Activated CD4-positive, CD25-positive, alpha-beta regulatory T cell treated with anti-CD3 and anti-CD28 coated beads, Interleukin-2, amount 50 U/mL, for 72 hours (primary cell): ENCODE measurements at regions not wholly inside any gene's neighbourhood (a gene's known extent, or its start where the extent isn't known, plus 50 kb on each side); places are given as distances from the start of the nearest gene placed in this dataset.

ENCODE experiments used
- DNase-seq: peaks from one replicate; pipeline ENCODE4 v3.0.0; 2021

DNA sequence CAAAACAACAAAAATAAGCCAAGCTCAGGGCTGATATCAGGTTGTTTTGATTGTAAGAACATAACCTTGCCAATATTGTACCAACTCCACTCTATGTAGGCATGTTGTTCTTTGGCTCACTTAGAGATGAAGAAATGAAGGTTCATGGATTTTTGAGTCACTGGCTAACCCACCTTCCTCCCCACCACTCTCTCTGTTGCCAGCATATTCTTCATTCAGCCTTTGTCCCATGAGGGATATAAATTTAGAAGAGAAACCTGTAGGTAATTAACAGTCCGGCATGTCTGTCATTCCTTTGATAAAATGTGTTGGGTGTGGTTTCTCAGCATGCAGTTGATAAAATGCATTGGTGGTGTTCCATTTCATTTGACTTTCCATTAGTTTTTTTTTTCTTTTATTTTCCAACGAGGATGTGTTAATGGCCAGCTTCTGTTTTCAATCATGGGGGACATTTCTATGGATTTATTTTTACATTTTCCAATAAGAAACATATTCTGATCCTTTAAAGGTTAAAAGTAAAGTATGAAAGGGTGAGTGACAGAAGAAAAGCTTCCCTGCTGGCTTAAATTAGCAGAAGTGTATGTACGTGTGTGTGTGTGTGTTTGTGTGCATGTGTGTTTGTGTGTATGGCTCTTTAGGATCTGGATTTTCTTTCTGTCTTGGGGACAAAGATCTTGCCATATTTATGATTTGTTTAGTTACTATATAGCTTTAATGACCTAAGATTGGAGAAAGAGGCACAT lies 166.2 kb upstream of the KCNJ16 start:
- no peak for DNase-seq

DNA sequence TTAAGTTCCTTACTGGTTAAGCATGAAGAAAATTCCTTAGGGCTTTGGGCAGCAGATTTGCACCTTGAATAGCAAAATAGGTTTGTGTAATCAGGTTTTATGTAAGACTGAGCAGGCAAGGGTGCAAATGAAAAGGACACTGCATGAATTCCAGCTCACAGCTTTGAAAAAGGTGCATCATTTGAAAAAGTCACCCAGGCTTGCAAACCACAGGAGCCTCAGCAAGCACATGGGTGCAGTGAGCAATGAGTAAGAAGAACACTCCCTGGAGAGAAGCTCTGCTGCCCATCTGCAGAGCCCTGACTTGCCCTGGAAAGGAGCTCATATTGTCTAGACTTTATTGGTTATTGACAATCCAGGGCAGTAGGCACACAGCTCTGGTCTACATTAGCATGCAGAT lies 165.6 kb upstream of the KCNJ16 start:
- DNase-seq = no peak

DNA sequence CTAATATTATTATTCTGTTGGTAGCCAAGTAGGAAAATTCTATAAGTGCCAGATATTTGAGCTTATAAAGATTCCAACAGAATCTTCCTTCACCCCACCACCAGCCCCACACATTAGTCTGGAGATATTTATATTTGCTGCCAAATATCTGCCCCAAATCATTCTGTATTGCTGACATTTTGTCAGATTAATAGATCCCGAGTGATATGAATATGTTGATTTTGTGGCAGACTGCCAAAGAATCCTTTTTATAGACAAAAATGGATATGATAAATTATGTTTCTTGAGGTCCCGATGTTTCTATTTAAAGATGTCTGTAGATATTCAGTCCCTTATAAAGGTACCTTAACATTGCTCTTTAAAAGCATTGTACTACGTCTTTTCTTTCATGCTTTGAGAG lies 162.2 kb upstream of the KCNJ16 start:
- DNase-seq = no peak

DNA sequence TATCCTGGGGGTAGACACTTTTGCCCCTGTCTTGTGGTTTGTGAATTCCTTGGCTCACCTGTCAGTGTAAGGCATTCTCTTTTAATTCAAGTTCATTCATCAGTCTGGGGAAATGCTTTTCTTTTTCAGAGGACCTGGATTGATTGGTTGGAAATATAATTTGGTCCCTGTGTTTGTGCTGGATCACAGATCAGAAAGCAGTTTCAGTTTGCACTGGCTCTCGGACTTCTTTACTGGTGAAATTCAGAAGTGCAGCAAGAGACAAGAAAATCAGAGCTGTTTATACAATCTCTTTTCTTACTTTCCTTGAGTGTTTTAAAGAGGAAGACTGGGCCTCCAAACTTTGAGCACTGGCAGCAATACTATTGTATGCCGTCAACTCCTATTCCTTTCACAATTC lies 161.8 kb upstream of the KCNJ16 start:
- DNase-seq = no peak

DNA sequence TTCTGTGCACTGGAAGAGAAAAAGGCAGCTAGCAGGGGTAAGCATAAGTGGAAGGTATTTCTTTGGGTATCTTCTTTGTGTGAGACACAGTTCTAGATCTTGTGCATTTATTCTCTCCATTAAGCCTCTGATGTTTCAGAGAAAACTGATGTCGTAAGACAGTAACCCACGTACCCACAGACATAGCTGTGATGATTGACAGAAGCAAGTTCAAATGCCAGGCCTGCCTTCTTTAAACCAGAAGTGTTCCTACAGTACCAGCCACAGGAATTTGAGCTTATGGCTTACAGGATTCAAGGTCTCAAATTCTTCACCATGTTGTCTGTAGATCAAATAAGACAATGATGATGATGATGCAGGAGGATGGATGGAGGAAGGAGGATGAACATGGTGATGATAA lies 161.4 kb upstream of the KCNJ16 start:
- no peak for DNase-seq

DNA sequence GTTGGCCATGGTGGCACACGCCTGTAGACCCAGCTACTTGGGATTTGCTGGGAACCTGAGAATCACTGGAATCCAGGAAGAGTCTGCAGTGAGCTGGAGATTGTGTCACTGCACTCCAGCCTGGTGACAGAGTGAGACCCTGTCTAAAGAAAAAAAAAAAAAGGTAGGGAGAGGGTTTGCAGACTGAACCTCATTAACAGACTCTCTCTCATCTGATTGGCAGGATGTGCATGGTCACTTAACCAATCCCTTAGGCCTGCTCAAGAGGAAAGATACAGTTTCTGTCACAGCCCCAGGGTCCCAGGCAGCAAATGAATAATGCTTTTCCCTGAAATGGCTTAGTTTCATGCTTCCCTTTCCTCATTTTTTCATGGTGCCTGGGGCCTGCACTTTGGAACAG lies 160.5 kb upstream of the KCNJ16 start:
- no peak for DNase-seq

DNA sequence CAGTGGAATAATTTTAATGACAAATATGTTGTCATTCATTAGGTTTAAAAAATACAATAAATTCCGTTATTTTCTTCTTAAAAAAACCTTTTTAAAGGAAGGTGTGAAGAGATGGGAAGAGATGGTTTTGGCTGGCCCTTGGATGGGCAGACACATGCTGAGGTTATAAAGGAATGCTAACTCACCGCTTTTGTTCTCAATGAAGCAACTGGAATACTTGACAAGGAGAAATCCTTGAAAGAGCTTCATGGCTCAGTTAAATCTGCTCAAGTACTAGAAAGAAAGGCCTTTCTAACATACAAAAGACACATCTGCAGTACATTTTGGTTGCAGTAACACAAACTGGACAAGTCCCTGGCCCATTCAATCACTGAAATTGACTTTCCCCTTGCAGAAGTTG lies 158.3 kb upstream of the KCNJ16 start:
- DNase-seq = no peak

- no peak for DNase-seq
Observed at GRCh38 chr17:69918164-69918563, 156.9 kb upstream of the KCNJ16 start.

DNA sequence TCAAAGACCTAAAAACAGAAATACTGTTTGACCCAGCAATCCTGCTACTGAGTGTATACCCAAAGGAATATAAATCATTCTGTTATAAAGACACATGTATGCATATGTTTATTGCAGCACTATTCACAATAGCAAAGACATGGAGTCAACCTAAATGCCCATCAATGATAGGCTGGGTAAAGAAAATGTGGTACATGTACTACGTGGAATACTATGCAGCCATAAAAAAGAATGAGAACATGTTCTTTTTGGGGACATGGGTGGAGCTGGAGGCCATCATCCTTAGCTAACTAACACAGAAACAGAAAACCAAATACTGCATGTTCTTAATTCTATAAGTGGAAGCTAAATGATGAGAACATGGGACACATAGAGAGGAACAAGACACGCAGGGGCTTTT lies 155.2 kb upstream of the KCNJ16 start:
- no peak for DNase-seq

- no peak for DNase-seq
Observed at GRCh38 chr17:69921046-69921445, 154.0 kb upstream of the KCNJ16 start.

GRCh38 chr17:69928611-69929010 lies 146.4 kb upstream of the KCNJ16 start:
- no peak for DNase-seq

- no peak for DNase-seq
Observed at GRCh38 chr17:69936996-69937395, 138.0 kb upstream of the KCNJ16 start.

DNA sequence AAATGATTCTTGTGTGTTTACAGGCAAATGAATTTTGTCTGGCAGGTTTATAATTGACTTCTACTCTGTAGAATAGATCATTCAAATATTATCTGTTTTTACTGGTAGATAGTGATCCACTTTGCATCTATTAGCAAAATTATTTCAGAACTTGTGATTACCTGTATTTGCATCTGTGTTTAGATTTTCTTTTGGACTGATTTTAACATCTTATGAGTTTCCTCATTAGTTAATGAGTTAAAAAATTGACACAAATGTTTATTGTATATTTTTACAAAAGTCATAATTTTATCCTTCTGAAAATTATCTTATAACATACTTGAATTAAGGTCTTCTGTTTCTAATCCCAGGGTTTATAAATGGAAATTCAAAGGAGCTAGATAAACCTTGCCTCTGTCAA lies 132.0 kb upstream of the KCNJ16 start:
- DNase-seq = no peak

DNA sequence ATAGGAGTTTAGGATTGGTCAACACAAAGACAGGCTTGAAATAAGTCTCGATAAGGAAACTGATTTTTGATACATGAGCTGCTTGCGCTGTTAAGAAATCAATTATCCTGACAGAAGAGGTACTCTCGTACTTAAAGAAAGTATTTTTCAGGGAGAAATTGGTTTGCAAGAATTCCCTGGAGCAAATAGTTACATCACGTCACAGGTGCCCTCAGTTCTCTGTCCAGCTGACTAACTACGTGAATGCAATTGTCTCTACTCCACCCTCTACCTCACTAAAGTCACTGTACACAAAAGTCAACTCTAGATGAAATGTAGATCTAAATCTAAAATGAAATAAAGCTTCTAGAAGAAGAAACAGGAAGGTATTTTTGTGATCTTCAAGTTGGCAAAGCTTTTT lies 130.6 kb upstream of the KCNJ16 start:
- DNase-seq = no peak

DNA sequence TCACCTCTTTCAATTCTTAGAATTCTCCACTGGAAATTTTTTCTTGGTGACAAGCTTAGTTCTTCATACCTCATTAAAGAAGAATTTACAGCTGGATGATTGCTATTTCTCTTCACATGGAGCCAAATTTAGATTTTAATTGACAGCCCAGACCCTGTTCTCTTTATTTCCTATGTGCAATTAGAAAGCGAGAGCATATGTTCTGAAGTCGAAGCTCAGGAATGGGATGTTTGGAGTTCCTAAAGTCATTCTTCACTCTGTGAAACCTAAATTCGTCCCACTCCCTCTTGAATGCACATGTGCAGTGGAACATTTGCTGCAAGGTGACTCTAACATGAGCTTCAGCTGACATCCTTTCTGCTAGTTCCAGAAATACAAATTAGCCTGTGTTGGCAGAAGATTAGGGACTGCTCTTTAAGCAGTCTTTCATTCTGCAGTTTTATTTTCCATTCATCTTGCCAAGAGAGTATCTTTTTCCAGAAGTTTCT lies 129.3 kb upstream of the KCNJ16 start:
- no peak for DNase-seq

DNA sequence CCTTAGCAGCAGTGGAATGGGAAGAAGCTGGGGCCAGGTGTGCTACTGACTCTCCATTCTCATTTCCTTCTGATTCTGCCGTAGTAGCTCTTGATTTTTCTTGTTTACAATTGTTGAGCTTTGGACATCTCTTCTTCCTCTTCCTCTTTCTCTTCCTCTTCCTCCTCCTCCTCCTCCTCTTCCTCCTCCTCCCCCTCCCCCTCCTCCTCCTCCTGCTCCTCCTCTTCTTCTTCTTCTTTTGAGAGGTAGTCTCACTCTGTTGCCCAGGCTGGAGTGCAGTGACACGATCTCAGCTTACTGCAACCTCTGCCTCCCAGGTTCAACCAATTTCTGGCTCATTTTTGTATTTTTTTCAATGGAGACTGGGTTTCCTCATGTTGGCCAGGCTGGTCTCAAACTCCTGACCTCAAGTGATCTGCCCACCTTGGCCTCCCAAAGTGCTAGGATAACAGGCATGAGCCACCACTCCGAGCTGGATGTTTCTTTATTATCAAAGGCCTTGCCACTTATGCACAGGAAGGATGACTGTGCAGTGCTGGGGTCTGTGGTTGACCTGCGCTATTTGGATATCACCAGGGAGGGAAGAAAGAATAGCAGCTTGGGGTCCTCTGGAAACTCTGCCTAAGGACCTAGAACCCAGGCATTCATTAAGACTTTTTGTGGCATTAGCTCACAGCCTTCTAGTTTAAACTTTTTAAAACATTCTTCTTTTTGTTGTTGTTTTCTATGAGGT lies 127.8 kb upstream of the KCNJ16 start:
- DNase-seq = no peak

GRCh38 chr17:69948406-69948805 lies 126.6 kb upstream of the KCNJ16 start:
- DNase-seq = no peak

DNA sequence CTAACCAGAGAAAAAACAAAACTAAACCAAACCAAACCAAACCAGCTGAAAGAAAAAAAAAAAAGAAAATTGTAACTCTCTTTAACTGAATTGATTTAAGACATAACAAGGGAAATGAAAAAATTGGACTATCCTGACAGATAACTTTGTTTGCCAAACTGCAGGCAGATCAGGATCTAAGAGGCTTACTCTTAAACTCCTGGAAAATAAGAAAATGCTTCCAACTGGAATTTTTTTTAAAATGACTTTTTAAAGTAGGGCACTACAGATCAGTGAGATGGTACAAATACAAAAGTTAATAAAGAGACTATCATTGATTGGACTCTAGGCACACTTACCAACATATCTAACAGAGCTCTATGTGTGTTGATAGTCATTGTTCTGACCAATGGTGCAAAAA lies 125.5 kb upstream of the KCNJ16 start:
- no peak for DNase-seq

- DNase-seq = no peak
Observed at GRCh38 chr17:69949973-69950695, 124.9 kb upstream of the KCNJ16 start.

GRCh38 chr17:69950701-69951418 lies 124.2 kb upstream of the KCNJ16 start:
- no peak for DNase-seq

- no peak for DNase-seq
Observed at GRCh38 chr17:69954241-69954925, 120.6 kb upstream of the KCNJ16 start.

DNA sequence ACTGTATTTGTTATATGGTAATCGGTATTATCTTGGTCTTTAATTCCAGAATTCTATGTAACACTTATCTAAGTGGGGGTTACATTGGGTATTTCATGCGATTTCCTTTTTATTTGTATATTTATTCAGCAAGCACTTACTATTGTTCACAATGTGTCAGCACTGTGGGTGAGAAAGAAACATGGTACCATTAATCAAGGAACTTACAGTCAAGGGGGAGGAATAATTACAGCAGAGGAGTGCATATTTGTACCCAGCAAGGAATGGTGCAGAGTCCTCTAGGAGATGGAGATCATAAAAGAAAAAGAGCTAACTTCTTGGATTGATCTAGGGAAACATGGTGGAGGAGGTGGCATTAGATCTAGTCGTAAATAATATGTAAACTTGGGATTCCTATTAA lies 117.0 kb upstream of the KCNJ16 start:
- no peak for DNase-seq

GRCh38 chr17:69959283-69959682 lies 115.7 kb upstream of the KCNJ16 start:
- DNase-seq = no peak
